GM10248 (cell line): ENCODE measurements at regions not wholly inside any gene's neighbourhood (a gene's known extent, or its start where the extent isn't known, plus 50 kb on each side); places are given as distances from the start of the nearest gene placed in this dataset.

Experiments used
- CTCF ChIA-PET: fragments of 300-600 bp; sonication (Branson Sonifier 250); formaldehyde crosslinking; extraction: SDS; loops from one replicate; lab custom pipeline; 2021; ENCODE audit warnings: antibody characterized with exemption; lab: Yijun Ruan, JAX
- POLR2A ChIA-PET: fragments of 350-650 bp; sonication (Branson Sonifier 250); formaldehyde crosslinking; extraction: SDS; loops from one replicate; lab custom pipeline; 2020; ENCODE audit warnings: antibody characterized with exemption; lab: Yijun Ruan, JAX
- DNase-seq: peaks from one replicate; pipeline ENCODE4 v3.0.0; 2012; ENCODE audit errors: extremely low spot score
- CTCF ChIP-seq: IDR thresholded peaks from 2 replicates; pipeline ENCODE4 v1.5.1; 2012; ENCODE audit warnings: mild to moderate bottlenecking, low read depth; ENCODE audit errors: extremely low read depth, missing control alignments, control extremely low read depth

- no peak for TF ChIP-seq CTCF
- ChIA-PET CTCF (no interaction called here), POLR2A (no interaction called here)
- DNase-seq: no peak
Measured at GRCh38 chr5:5969942-5970483, 408.3 kb downstream of the MED10 start.

GRCh38 chr5:5968981-5969380 lies 409.4 kb downstream of the MED10 start:
- no peak for TF ChIP-seq CTCF
- DNase-seq: no peak
- CTCF ChIA-PET: no interaction called here
- POLR2A ChIA-PET: no interaction called here

- DNase-seq: no peak
- TF ChIP-seq CTCF: no peak
- CTCF ChIA-PET: interaction anchor here (0.9 kb wide), 1 partner anchor 14 kb away, joined by 3 read pairs; no protein-coding TSS in a partner anchor
- POLR2A ChIA-PET: no interaction called here
Measured at GRCh38 chr5:5967944-5968343, 410.4 kb downstream of the MED10 start.

- ChIA-PET CTCF (interaction anchor here (0.9 kb wide), 1 partner anchor 15 kb away, joined by 3 read pairs; no protein-coding TSS in a partner anchor), POLR2A (no interaction called here)
- no peak for DNase-seq
- no peak for TF ChIP-seq CTCF
Measured at GRCh38 chr5:5967373-5967772, 411.0 kb downstream of the MED10 start.

- no peak for TF ChIP-seq CTCF
- POLR2A ChIA-PET: no interaction called here
Measured at GRCh38 chr5:5965132-5965531, 413.2 kb downstream of the MED10 start.

GRCh38 chr5:5964347-5964746 lies 414.0 kb downstream of the MED10 start:
- TF ChIP-seq CTCF: no peak
- POLR2A ChIA-PET: no interaction called here
- CTCF ChIA-PET: no interaction called here
- no peak for DNase-seq

More at GRCh38 chr5:5965132-5965531, 413.2 kb downstream of the MED10 start:
- CTCF ChIA-PET: no interaction called here
- DNase-seq: no peak
